AG04450 (cell line): ENCODE measurements at regions not wholly inside any gene's neighbourhood (a gene's known extent, or its start where the extent isn't known, plus 50 kb on each side); places are given as distances from the start of the nearest gene placed in this dataset.

Experiments used
- CTCF ChIA-PET: fragments of 300-600, 350-600 bp; formaldehyde crosslinking; extraction: SDS; loops from one replicate; lab custom pipeline; 2022; ENCODE audit warnings: antibody characterized with exemption, inconsistent platforms; lab: Charles Lee
- POLR2A ChIA-PET: fragments of 350-600 bp; formaldehyde crosslinking; extraction: SDS; loops from one replicate; lab custom pipeline; 2021; ENCODE audit warnings: antibody characterized with exemption, inconsistent platforms; lab: Yijun Ruan, JAX
- DNase-seq: peaks from one replicate; pipeline ENCODE4 v3.0.0-alpha.2; 2011; ENCODE audit warnings: low read depth, low spot score
- H3K27ac ChIP-seq: one replicate; pipeline ENCODE4 v1.5.1; 2012; ENCODE audit warnings: low read depth, low read length, control low read depth
- H3K27me3 ChIP-seq: one replicate; pipeline ENCODE4 v1.6.0; 2012; ENCODE audit warnings: low read length; ENCODE audit not compliant: control insufficient read depth, insufficient read depth
- H3K4me3 ChIP-seq: 2 replicates; pipeline ENCODE4 v1.5.1; 2011; ENCODE audit warnings: mild to moderate bottlenecking, low read depth, low read length, control low read depth
- H3K9me3 ChIP-seq: 2 replicates; pipeline ENCODE4 v1.5.1; 2012; ENCODE audit warnings: low read length; ENCODE audit not compliant: control insufficient read depth, insufficient read depth
- CTCF ChIP-seq: IDR thresholded peaks from 2 replicates; pipeline ENCODE4 v1.5.1; 2011; ENCODE audit warnings: low read depth, low read length, control low read depth, inconsistent platforms

DNA sequence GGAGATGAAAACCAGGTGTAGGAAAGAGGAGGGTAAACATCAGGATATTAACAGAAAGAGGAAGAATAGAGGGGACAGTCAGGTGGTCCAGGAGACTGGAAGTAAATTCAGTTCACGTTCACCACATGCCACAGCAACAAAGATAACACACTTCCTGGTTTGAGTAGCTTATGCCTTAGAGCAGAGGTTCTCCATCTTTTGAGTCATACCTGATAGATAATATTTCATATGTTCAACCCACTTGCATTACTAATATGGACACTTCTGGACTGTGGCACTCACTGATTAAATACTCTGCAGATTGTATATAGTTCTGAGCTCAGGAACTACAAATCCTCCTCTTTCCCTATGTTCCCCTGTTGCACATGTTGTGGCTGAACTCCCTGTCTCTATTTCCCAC, 179.9 kb upstream of the NR3C1 start:
- no peak for DNase-seq
- Histone ChIP-seq H3K4me3 (no peak overlapping the region), H3K9me3 (no peaks in the 10 kb centered on the region), H3K27ac (no peak overlapping the region), H3K27me3 (no peaks in the 10 kb centered on the region)
- ChIA-PET CTCF (interaction anchor here (0.6 kb wide), 1 partner anchor 247 kb away, joined by 6 read pairs; no protein-coding TSS in a partner anchor), POLR2A (interaction anchor here (0.7 kb wide), 1 partner anchor 27 kb away, joined by 3 read pairs; no protein-coding TSS in a partner anchor)
- no peak for TF ChIP-seq CTCF

DNA sequence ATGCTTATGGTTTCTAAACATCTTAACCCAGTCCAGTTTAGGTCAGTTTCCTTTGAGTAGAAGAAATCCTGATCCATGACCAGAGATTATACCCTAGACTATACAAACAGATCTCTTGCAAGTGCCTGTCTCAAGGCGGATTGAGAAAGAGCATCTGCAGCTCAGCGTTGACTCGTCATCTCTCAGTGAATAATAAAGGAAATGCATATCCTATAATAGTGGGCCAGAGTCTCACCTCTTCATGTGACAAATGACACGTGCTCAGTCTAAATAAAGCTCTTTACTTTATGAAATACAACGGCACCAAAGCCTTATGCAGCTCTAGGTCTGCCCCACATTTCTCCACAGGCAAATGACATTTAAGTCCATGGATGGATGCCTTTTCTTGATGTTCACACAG, 179.4 kb upstream of the NR3C1 start:
- H3K4me3 ChIP-seq, result no peak overlapping the region
- no peak for TF ChIP-seq CTCF
- DNase-seq, result no peak
- POLR2A ChIA-PET, result interaction anchor here (0.7 kb wide), 1 partner anchor 26 kb away, joined by 3 read pairs; no protein-coding TSS in a partner anchor
- H3K27me3 ChIP-seq, result no peaks in the 10 kb centered on the region
- CTCF ChIA-PET, result interaction anchor here (0.6 to 0.7 kb wide), 2 partner anchors 11 to 248 kb away, joined by 6 to 8 read pairs; no protein-coding TSS in a partner anchor
- no peak overlapping the region for H3K27ac ChIP-seq
- no peaks in the 10 kb centered on the region for H3K9me3 ChIP-seq

DNA sequence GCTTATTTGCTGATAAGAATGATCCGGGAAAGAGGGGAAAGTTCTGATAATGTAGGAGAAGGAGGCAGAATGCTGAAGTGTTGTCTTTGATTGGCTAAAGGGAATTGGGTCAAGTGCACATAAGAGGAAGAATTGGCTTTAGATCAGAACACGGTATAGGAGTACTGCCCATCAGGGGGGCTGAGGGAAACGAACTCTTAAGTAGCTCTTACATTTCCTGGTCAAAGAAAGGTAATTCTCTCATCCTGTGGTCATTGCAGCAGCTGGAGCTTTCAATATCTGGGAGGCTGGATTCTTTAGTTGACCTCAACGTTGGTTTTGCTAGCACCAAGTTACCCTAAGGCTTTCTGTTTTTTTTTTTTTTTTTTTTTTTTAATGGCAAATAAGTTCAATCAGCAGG, 178.7 kb upstream of the NR3C1 start:
- no peaks in the 10 kb centered on the region for H3K9me3 ChIP-seq
- no peak for TF ChIP-seq CTCF
- ChIA-PET CTCF (interaction anchor here (0.7 kb wide), 1 partner anchor 12 kb away, joined by 8 read pairs; no protein-coding TSS in a partner anchor), POLR2A (no interaction called here)
- no peak overlapping the region for H3K27ac ChIP-seq
- H3K27me3 ChIP-seq, result no peaks in the 10 kb centered on the region
- no peak for DNase-seq
- H3K4me3 ChIP-seq, result no peak overlapping the region

DNA sequence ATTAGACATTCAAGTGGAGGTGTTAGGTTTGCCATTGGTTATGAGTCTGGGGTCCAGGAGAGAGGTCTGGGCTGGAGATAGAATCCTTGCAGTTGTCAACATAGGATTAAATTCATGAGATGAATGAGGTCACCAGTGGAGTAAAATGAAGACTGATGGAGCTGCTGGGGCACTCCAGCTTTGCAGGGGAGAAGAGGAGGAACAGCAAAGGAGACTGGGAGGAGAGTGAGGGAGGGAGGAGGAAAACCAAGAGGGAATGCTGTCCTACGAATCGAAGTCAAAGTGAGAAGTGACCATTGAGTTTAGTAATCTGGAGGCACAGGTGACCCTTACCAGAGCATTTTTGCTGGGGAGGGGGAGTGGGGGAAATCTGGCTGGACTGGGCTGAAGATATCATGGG, 178.2 kb upstream of the NR3C1 start:
- Histone ChIP-seq H3K27ac (no peak overlapping the region), H3K27me3 (no peaks in the 10 kb centered on the region), H3K4me3 (no peak overlapping the region), H3K9me3 (no peaks in the 10 kb centered on the region)
- CTCF ChIA-PET, result no interaction called here
- no peak for DNase-seq
- TF ChIP-seq CTCF, result no peak
- POLR2A ChIA-PET, result no interaction called here

DNA sequence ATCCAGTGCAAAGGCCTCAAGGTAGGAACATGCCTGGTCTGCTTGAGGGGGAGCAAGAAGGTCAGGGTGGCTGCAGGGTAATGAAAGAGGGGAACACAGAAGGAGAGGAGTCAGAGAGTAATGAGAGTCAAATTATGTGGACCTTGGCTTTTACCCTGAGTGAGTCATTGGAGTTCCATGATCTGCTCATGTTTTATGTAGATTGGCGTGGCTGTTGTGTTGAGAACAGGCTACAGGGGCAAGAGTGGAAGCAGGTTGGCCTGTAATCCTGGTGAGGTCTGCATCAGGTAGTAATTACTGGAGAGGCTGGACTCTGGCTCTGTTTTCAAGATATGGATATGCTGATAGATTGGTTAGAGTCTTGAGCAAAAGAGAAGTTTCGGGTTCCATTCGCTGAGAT, 177.7 kb upstream of the NR3C1 start:
- Histone ChIP-seq H3K9me3 (no peaks in the 10 kb centered on the region), H3K4me3 (no peak overlapping the region), H3K27ac (no peak overlapping the region), H3K27me3 (no peaks in the 10 kb centered on the region)
- no peak for TF ChIP-seq CTCF
- POLR2A ChIA-PET, result no interaction called here
- DNase-seq, result no peak
- CTCF ChIA-PET, result no interaction called here
